SK-N-SH (cell line): ENCODE measurements at regions not wholly inside any gene's neighbourhood (a gene's known extent, or its start where the extent isn't known, plus 50 kb on each side); places are given as distances from the start of the nearest gene placed in this dataset.

ENCODE experiments used
- CTCF ChIA-PET: fragments of 300-600, 350-600 bp; formaldehyde crosslinking; extraction: SDS; loops from one replicate; lab custom pipeline; 2021; lab: Yijun Ruan, JAX
- POLR2A ChIA-PET: fragments of 350-600 bp; sonication (Branson Sonifier 250); formaldehyde crosslinking; extraction: SDS; loops from one replicate; lab custom pipeline; 2020; ENCODE audit warnings: antibody characterized with exemption, inconsistent platforms; lab: Yijun Ruan, JAX
- DNase-seq: peaks from one replicate; pipeline ENCODE4 v3.0.0; 2012
- H2AFZ ChIP-seq: fragments of 200-600 bp; sonication (generic); 2 replicates; pipeline ENCODE4 v1.8.1; 2016; ENCODE audit warnings: antibody characterized with exemption, mild to moderate bottlenecking, low read depth
- H3F3A ChIP-seq: fragments of 200-600 bp; sonication (generic); replicated peaks from 2 replicates; pipeline ENCODE3; 2016; ENCODE audit warnings: antibody characterized with exemption, mild to moderate bottlenecking; ENCODE audit not compliant: insufficient read depth
- H3K27ac ChIP-seq, 2 experiments: fragments of 200-500 bp in 1 of 2; fragments of 200-600 bp in 1 of 2; sonication (Bioruptor generic) in 1 of 2; sonication (generic), shearing (Covaris generic) in 1 of 2; 2 replicates each; pipeline versions ENCODE4 v1.5.1 to v1.6.1; 2014 to 2016; ENCODE audit warnings: low read depth in 2 of 2, inconsistent platforms in 1 of 2, low read length in 1 of 2, mild to moderate bottlenecking in 1 of 2, mixed read lengths in 1 of 2
- H3K27me3 ChIP-seq: fragments of 200-600 bp; sonication (generic), shearing (Covaris generic); 2 replicates; pipeline ENCODE4 v1.6.1; 2016; ENCODE audit warnings: mixed run types; ENCODE audit not compliant: insufficient read depth
- H3K36me3 ChIP-seq, 2 experiments: fragments of 200-500 bp in 1 of 2; fragments of 200-600 bp in 1 of 2; sonication (Bioruptor generic) in 1 of 2; sonication (generic) in 1 of 2; replicated peaks in 1 of 2; 2 replicates each; pipeline versions ENCODE3 to v1.5.1; 2014 to 2016; ENCODE audit warnings: low read length in 1 of 2, mild to moderate bottlenecking in 1 of 2; ENCODE audit not compliant: insufficient read depth in 2 of 2, control insufficient read depth in 1 of 2
- H3K4me1 ChIP-seq, 2 experiments: fragments of 200-500 bp in 1 of 2; fragments of 200-600 bp in 1 of 2; sonication (Bioruptor generic) in 1 of 2; sonication (generic), shearing (Covaris generic) in 1 of 2; 2 replicates each; pipeline versions ENCODE4 v1.5.1 to v1.6.1; 2014 to 2016; ENCODE audit warnings: low read depth in 1 of 2, low read length in 1 of 2, mixed run types in 1 of 2; ENCODE audit not compliant: insufficient read depth in 2 of 2, control insufficient read depth in 1 of 2
- H3K4me2 ChIP-seq: fragments of 200-600 bp; sonication (generic), shearing (Covaris generic); 2 replicates; pipeline ENCODE4 v1.6.1; 2017; ENCODE audit warnings: mixed run types
- H3K4me3 ChIP-seq, 2 experiments: fragments of 200-500 bp in 1 of 2; fragments of 200-600 bp in 1 of 2; sonication (Bioruptor generic) in 1 of 2; sonication (generic), shearing (Covaris generic) in 1 of 2; 2 replicates each; pipeline versions ENCODE4 v1.5.1 to v1.8.1; 2014 to 2016; ENCODE audit warnings: low read depth in 2 of 2, inconsistent platforms in 1 of 2, low read length in 1 of 2, mild to moderate bottlenecking in 1 of 2, mixed read lengths in 1 of 2, moderate library complexity in 1 of 2
- H3K79me2 ChIP-seq: fragments of 200-600 bp; sonication (generic); 2 replicates; pipeline ENCODE4 v1.8.1; 2017; ENCODE audit warnings: mild to moderate bottlenecking; ENCODE audit not compliant: insufficient read depth
- H3K9ac ChIP-seq: fragments of 200-600 bp; sonication (generic); 2 replicates; pipeline ENCODE4 v1.6.1; 2017; ENCODE audit warnings: mixed run types
- H3K9me2 ChIP-seq: fragments of 200-600 bp; sonication (generic); 2 replicates; pipeline ENCODE4 v1.6.1; 2017; ENCODE audit warnings: mixed run types
- H3K9me3 ChIP-seq: fragments of 200-600 bp; sonication (generic); 2 replicates; pipeline ENCODE4 v1.6.1; 2017; ENCODE audit warnings: mixed run types, mild to moderate bottlenecking, moderate library complexity
- H4K20me1 ChIP-seq: fragments of 200-600 bp; sonication (generic); 2 replicates; pipeline ENCODE4 v1.6.1; 2017; ENCODE audit warnings: mild to moderate bottlenecking, mixed run types; ENCODE audit not compliant: insufficient read depth
- CHD2 ChIP-seq: fragments of 150-350 bp; IDR thresholded peaks from 2 replicates; pipeline ENCODE4 v1.6.1; 2018; ENCODE audit warnings: low read length; ENCODE audit not compliant: partially characterized antibody
- CTCF ChIP-seq: fragments of 200-600 bp; sonication (generic); IDR thresholded peaks from 2 replicates; pipeline ENCODE4 v1.6.1; 2017; ENCODE audit warnings: antibody characterized with exemption, mild to moderate bottlenecking, moderate library complexity
- EP300 ChIP-seq, 2 experiments: IDR thresholded peaks; 2 replicates each; pipeline versions ENCODE4 v1.4.0 to v1.6.1; 2012; ENCODE audit warnings: borderline replicate concordance in 1 of 2, low read depth in 1 of 2, low read length in 1 of 2
- EZH2phosphoT487 ChIP-seq: fragments of 200-600 bp; sonication (generic); IDR thresholded peaks from 2 replicates; pipeline ENCODE4 v1.6.1; 2017; ENCODE audit warnings: low read depth, mixed run types, mild to moderate bottlenecking, antibody characterized with exemption, moderate library complexity, borderline replicate concordance
- FOSL2 ChIP-seq: IDR thresholded peaks from 2 replicates; pipeline ENCODE4 v1.4.0; 2012; ENCODE audit warnings: low read depth, mild to moderate bottlenecking, moderate library complexity, borderline replicate concordance
- FOXM1 ChIP-seq: IDR thresholded peaks from 2 replicates; pipeline ENCODE4 v1.4.0; 2012; ENCODE audit warnings: low read depth, mild to moderate bottlenecking
- IRF3 ChIP-seq: fragments of 150-350 bp; IDR thresholded peaks from 2 replicates; pipeline ENCODE4 v1.6.1; 2016; ENCODE audit warnings: mild to moderate bottlenecking, low read depth, low read length
- JUND ChIP-seq: IDR thresholded peaks from 2 replicates; pipeline ENCODE4 v1.4.0; 2012
- NFIC ChIP-seq: IDR thresholded peaks from 2 replicates; pipeline ENCODE4 v1.4.0; 2012; ENCODE audit warnings: borderline replicate concordance
- PBX3 ChIP-seq: IDR thresholded peaks from 2 replicates; pipeline ENCODE4; 2012
- POLR2AphosphoS5 ChIP-seq: IDR thresholded peaks from 2 replicates; pipeline ENCODE4 v1.6.1; 2012; ENCODE audit warnings: low read depth, low read length
- RCOR1 ChIP-seq: fragments of 150-350 bp; IDR thresholded peaks from 2 replicates; pipeline ENCODE4 v1.6.1; 2017; ENCODE audit warnings: antibody characterized with exemption, low read length
- USF2 ChIP-seq: fragments of 150-350 bp; IDR thresholded peaks from 2 replicates; pipeline ENCODE4 v1.6.1; 2017; ENCODE audit warnings: antibody characterized with exemption, low read length, low read depth, borderline replicate concordance
- ZBTB33 ChIP-seq: IDR thresholded peaks from 2 replicates; pipeline ENCODE4 v1.4.0; 2012; ENCODE audit warnings: low read depth, borderline replicate concordance
- WGBS: methylation state at CpG from one replicate; pipeline ENCODE4 v1.1.6; 2017; ENCODE audit warnings: low lambda C conversion rate; 5-methylcytosine and 5-hydroxymethylcytosine counted together

GRCh38 chr15:29570948-29571791 is 251.1 kb downstream of the TJP1 start:
- WGBS: 10% methylated on average over 26 of the region's 85 CpGs
- no peaks in the 10 kb centered on the region for H3K36me3 ChIP-seq
- ChIA-PET CTCF (interaction anchor here (1.1 to 1.6 kb wide), 2 partner anchors 431 to 432 kb away, joined by 3 to 6 read pairs; no protein-coding TSS in a partner anchor), POLR2A (no interaction called here)
- H3K9ac ChIP-seq: no peak overlapping the region
- no peaks in the 10 kb centered on the region for H3F3A ChIP-seq
- H3K9me3 ChIP-seq: no peaks in the 10 kb centered on the region
- H3K4me3 ChIP-seq: peak overlapping the region in 1 of 2 experiments; percentile 43; a peak in 2 of 4 replicates
- peak overlapping the region; percentile 55; the same call in 1 of the 2 replicates for H3K4me2 ChIP-seq
- no peak overlapping the region for H2AFZ ChIP-seq
- TF ChIP-seq CTCF (no peak), NFIC (no peak), FOXM1 (no peak), IRF3 (no peak), CHD2 (no peak), FOSL2 (no peak), RCOR1 (no peak), EP300 (IDR thresholded peaks at IDR 0.05; ENCODE audit: borderline replicate concordance in 1 of 2, low read depth in 1 of 2, low read length in 1 of 2) (no peak), JUND (no peak), USF2 (no peak), POLR2AphosphoS5 (no peak), EZH2phosphoT487 (no peak), PBX3 (no peak), ZBTB33 (no peak)
- no peaks in the 10 kb centered on the region for H3K9me2 ChIP-seq
- H4K20me1 ChIP-seq: no peaks in the 10 kb centered on the region
- H3K27ac ChIP-seq: no peak overlapping the region
- H3K79me2 ChIP-seq: no peaks in the 10 kb centered on the region
- peaks cover 0 to 4% of the 10 kb centered on the region in 2 experiments; a peak in 1 of 4 replicates for H3K4me1 ChIP-seq
- DNase-seq: peak; percentile 82
- peaks cover 55% of the 10 kb centered on the region for H3K27me3 ChIP-seq
